HepG2 (cell line): ENCODE measurements at regions not wholly inside any gene's neighbourhood (a gene's known extent, or its start where the extent isn't known, plus 50 kb on each side); places are given as distances from the start of the nearest gene placed in this dataset.

Experiments used
- EP300 ChIP-seq, 3 experiments: sonication (generic) in 1 of 3; formaldehyde crosslinking in 1 of 3; IDR thresholded peaks; 2 replicates each; pipeline versions ENCODE4 v1.5.1 to v1.6.1; 2011 to 2020; ENCODE audit warnings: low read depth in 2 of 3, low read length in 2 of 3, borderline replicate concordance in 1 of 3, improper control_type of control experiment in 1 of 3, mild to moderate bottlenecking in 1 of 3, missing genetic modification reagents in 1 of 3, moderate library complexity in 1 of 3
- FIP1L1 ChIP-seq: fragments of 200-400 bp; formaldehyde crosslinking; IDR thresholded peaks from 2 replicates; pipeline ENCODE4 v1.6.1; 2018; ENCODE audit warnings: low read depth, mild to moderate bottlenecking, low read length, moderate library complexity, borderline replicate concordance; ENCODE audit not compliant: insufficient read depth
- KLF9 ChIP-seq: IDR thresholded peaks from 2 replicates; pipeline ENCODE4 v1.6.1; 2016; ENCODE audit warnings: low read depth
- NCOA1 ChIP-seq: sonication (generic); formaldehyde crosslinking; IDR thresholded peaks from 2 replicates; pipeline ENCODE4 v1.9.0; 2021; ENCODE audit warnings: missing genetic modification reagents
- NCOR1 ChIP-seq: fragments of 200-600 bp; sonication (generic); IDR thresholded peaks from 2 replicates; pipeline ENCODE4 v1.7.0; 2017; ENCODE audit warnings: antibody characterized with exemption, low read length, borderline replicate concordance
- PHB2 ChIP-seq: fragments of 450-650 bp; IDR thresholded peaks from 2 replicates; pipeline ENCODE4 v1.6.1; 2018; ENCODE audit not compliant: partially characterized antibody
- TAF15 ChIP-seq: fragments of 200-400 bp; formaldehyde crosslinking; IDR thresholded peaks from one replicate; pipeline ENCODE4 v1.6.1; 2018; ENCODE audit warnings: mild to moderate bottlenecking, low read depth, low read length; ENCODE audit not compliant: poor library complexity, severe bottlenecking
- ZNF264 ChIP-seq: sonication (generic); formaldehyde crosslinking; IDR thresholded peaks from 2 replicates; pipeline ENCODE4 v1.4.0; 2020; ENCODE audit warnings: missing genetic modification reagents
- ZNF510 ChIP-seq: sonication (generic); formaldehyde crosslinking; IDR thresholded peaks from 2 replicates; pipeline ENCODE4 v1.4.0; 2020; ENCODE audit warnings: low read depth, mild to moderate bottlenecking, missing genetic modification reagents
- TF ChIP-seq, protein P1 (sequence below): fragments of 450-650 bp; IDR thresholded peaks from 2 replicates; pipeline ENCODE4 v1.6.1; 2016
- TF ChIP-seq, protein P2 (sequence below): sonication (generic); formaldehyde crosslinking; IDR thresholded peaks from 2 replicates; pipeline ENCODE4 v1.5.0; 2020; ENCODE audit warnings: mild to moderate bottlenecking, missing genetic modification reagents, moderate library complexity
- TF ChIP-seq, protein P3 (sequence below): sonication (generic); formaldehyde crosslinking; IDR thresholded peaks from 2 replicates; pipeline ENCODE4 v1.9.0; 2021; ENCODE audit warnings: missing genetic modification reagents, borderline replicate concordance

DNA sequence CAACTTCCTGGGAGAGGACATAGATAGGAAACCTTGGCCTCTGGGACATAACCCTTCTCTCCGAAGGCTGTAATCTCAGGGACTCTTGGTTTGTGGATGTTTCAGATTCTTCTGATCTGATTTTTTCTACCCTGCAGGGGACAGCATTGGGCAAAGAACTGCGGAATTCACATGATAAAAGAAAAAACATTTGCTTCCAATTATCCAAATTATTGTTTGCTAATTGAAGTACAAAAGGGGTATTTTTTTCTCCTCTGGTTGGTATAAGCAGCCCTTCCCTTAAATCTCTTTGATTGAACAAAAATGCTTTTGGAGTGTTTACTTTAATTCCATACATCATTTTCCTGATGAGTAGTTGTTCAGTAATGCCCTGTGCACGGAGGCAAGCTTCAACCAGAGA, 251.7 kb upstream of the IRX3 start:
- TF ChIP-seq FIP1L1 (no peak), EP300 (IDR thresholded peaks at IDR 0.05; ENCODE audit: low read depth in 2 of 2, low read length in 2 of 2) (no peak), EP300 (CRISPR knock-in tag; IDR thresholded peaks at IDR 0.05; ENCODE audit: borderline replicate concordance) (no peak), ZNF264 (no peak), NCOR1 (no peak), TAF15 (no peak), KLF9 (CRISPR knock-in tag) (no peak), PHB2 (no peak), ZNF510 (CRISPR knock-in tag) (no peak), NCOA1 (CRISPR knock-in tag) (no peak)
- TF ChIP-seq, protein P1, sequence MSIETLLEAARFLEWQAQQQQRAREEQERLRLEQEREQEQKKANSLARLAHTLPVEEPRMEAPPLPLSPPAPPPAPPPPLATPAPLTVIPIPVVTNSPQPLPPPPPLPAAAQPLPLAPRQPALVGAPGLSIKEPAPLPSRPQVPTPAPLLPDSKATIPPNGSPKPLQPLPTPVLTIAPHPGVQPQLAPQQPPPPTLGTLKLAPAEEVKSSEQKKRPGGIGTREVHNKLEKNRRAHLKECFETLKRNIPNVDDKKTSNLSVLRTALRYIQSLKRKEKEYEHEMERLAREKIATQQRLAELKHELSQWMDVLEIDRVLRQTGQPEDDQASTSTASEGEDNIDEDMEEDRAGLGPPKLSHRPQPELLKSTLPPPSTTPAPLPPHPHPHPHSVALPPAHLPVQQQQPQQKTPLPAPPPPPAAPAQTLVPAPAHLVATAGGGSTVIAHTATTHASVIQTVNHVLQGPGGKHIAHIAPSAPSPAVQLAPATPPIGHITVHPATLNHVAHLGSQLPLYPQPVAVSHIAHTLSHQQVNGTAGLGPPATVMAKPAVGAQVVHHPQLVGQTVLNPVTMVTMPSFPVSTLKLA: no peak
- TF ChIP-seq, protein P2, sequence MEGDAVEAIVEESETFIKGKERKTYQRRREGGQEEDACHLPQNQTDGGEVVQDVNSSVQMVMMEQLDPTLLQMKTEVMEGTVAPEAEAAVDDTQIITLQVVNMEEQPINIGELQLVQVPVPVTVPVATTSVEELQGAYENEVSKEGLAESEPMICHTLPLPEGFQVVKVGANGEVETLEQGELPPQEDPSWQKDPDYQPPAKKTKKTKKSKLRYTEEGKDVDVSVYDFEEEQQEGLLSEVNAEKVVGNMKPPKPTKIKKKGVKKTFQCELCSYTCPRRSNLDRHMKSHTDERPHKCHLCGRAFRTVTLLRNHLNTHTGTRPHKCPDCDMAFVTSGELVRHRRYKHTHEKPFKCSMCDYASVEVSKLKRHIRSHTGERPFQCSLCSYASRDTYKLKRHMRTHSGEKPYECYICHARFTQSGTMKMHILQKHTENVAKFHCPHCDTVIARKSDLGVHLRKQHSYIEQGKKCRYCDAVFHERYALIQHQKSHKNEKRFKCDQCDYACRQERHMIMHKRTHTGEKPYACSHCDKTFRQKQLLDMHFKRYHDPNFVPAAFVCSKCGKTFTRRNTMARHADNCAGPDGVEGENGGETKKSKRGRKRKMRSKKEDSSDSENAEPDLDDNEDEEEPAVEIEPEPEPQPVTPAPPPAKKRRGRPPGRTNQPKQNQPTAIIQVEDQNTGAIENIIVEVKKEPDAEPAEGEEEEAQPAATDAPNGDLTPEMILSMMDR (CRISPR knock-in tag): no peak
- TF ChIP-seq, protein P3, sequence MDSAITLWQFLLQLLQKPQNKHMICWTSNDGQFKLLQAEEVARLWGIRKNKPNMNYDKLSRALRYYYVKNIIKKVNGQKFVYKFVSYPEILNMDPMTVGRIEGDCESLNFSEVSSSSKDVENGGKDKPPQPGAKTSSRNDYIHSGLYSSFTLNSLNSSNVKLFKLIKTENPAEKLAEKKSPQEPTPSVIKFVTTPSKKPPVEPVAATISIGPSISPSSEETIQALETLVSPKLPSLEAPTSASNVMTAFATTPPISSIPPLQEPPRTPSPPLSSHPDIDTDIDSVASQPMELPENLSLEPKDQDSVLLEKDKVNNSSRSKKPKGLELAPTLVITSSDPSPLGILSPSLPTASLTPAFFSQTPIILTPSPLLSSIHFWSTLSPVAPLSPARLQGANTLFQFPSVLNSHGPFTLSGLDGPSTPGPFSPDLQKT: no peak
